ENCODE measurements at regions not wholly inside any gene's neighbourhood (a gene's known extent, or its start where the extent isn't known, plus 50 kb on each side); places are given as distances from the start of the nearest gene placed in this dataset.

GRCh38 chr3:194944526-194944925 lies 258.8 kb downstream of the FAM43A start:
- DNase-seq = no peak
- ChIA-PET POLR2A (no interaction called here), CTCF (interaction anchor here (1.1 kb wide), 1 partner anchor 12 kb away, joined by 3 read pairs; no protein-coding TSS in a partner anchor)
- Histone ChIP-seq H3K27ac (ENCODE audit: low read depth in 2 of 2, low read length in 1 of 2) (no peak overlapping the region), H4K20me1 (ENCODE audit: insufficient read depth) (no peaks in the 10 kb centered on the region), H3F3A (replicated peaks; ENCODE audit: insufficient read depth) (no peaks in the 10 kb centered on the region), H3K4me2 (no peak overlapping the region), H2AFZ (ENCODE audit: low read depth) (no peak overlapping the region), H3K4me1 (ENCODE audit: control insufficient read depth in 1 of 2, insufficient read depth in 2 of 2, low read depth in 1 of 2, low read length in 1 of 2) (peaks cover 0 to 15% of the 10 kb centered on the region in 2 experiments; a peak in 1 of 4 replicates), H3K36me3 (replicated peaks in 1 of 2; ENCODE audit: control insufficient read depth in 1 of 2, insufficient read depth in 2 of 2, low read length in 1 of 2) (no peaks in the 10 kb centered on the region), H3K9me3 (no peaks in the 10 kb centered on the region), H3K27me3 (ENCODE audit: insufficient read depth) (no peaks in the 10 kb centered on the region), H3K9me2 (no peaks in the 10 kb centered on the region), H3K4me3 (ENCODE audit: low read depth in 2 of 2, low read length in 1 of 2) (no peak overlapping the region), H3K9ac (no peak overlapping the region), H3K79me2 (ENCODE audit: insufficient read depth) (no peaks in the 10 kb centered on the region)
- 75% methylated on average over 11 of the region's 11 CpGs for WGBS (ENCODE audit: low lambda C conversion rate)
- TF ChIP-seq RAD21 (IDR thresholded peaks at IDR 0.05; ENCODE audit: low read length) (no peak), USF2 (IDR thresholded peaks at IDR 0.05; ENCODE audit: borderline replicate concordance, low read depth, low read length) (no peak), RFX5 (IDR thresholded peaks at IDR 0.05; ENCODE audit: low read length) (no peak), EZH2phosphoT487 (IDR thresholded peaks at IDR 0.05; ENCODE audit: borderline replicate concordance, low read depth) (no peak), PBX3 (IDR thresholded peaks at IDR 0.05) (no peak), FOSL2 (IDR thresholded peaks at IDR 0.05; ENCODE audit: borderline replicate concordance, low read depth) (no peak), GABPA (IDR thresholded peaks at IDR 0.05; ENCODE audit: low read depth) (no peak), CTCF (IDR thresholded peaks at IDR 0.05) (no peak), RCOR1 (IDR thresholded peaks at IDR 0.05; ENCODE audit: low read length) (no peak), YY1 (IDR thresholded peaks at IDR 0.05; ENCODE audit: low read depth) (no peak)

- no peaks in the 10 kb centered on the region for H3K79me2 ChIP-seq (ENCODE audit: insufficient read depth)
- H3K36me3 ChIP-seq (replicated peaks in 1 of 2; ENCODE audit: control insufficient read depth in 1 of 2, insufficient read depth in 2 of 2, low read length in 1 of 2) = no peaks in the 10 kb centered on the region
- H3K27ac ChIP-seq (ENCODE audit: low read depth in 2 of 2, low read length in 1 of 2) = no peak overlapping the region
- ChIA-PET CTCF (interaction anchor here (1.1 kb wide), 1 partner anchor 11 kb away, joined by 3 read pairs; no protein-coding TSS in a partner anchor), POLR2A (no interaction called here)
- TF ChIP-seq USF2 (IDR thresholded peaks at IDR 0.05; ENCODE audit: borderline replicate concordance, low read depth, low read length) (no peak), TEAD4 (IDR thresholded peaks at IDR 0.05; ENCODE audit: borderline replicate concordance, insufficient read depth) (no peak), GATA2 (CRISPR knock-in tag; IDR thresholded peaks at IDR 0.05) (no peak), SIN3A (IDR thresholded peaks at IDR 0.05; ENCODE audit: borderline replicate concordance, low read depth, low read length) (no peak), TCF12 (IDR thresholded peaks at IDR 0.05) (no peak), JUND (IDR thresholded peaks at IDR 0.05) (no peak), FOXJ3 (CRISPR knock-in tag; IDR thresholded peaks at IDR 0.05) (no peak)
- H4K20me1 ChIP-seq (ENCODE audit: insufficient read depth) = no peaks in the 10 kb centered on the region
- H3K4me2 ChIP-seq = no peak overlapping the region
- 70% methylated on average over 13 of the region's 13 CpGs for WGBS (ENCODE audit: low lambda C conversion rate)
- H3K4me1 ChIP-seq (ENCODE audit: control insufficient read depth in 1 of 2, insufficient read depth in 2 of 2, low read depth in 1 of 2, low read length in 1 of 2) = peaks cover 0 to 11% of the 10 kb centered on the region in 2 experiments; a peak in 1 of 4 replicates
- no peaks in the 10 kb centered on the region for H3F3A ChIP-seq (replicated peaks; ENCODE audit: insufficient read depth)
- no peak overlapping the region for H3K4me3 ChIP-seq (ENCODE audit: low read depth in 2 of 2, low read length in 1 of 2)
- no peaks in the 10 kb centered on the region for H3K27me3 ChIP-seq (ENCODE audit: insufficient read depth)
- no peak overlapping the region for H3K9ac ChIP-seq
- H3K9me3 ChIP-seq = no peaks in the 10 kb centered on the region
- no peak overlapping the region for H2AFZ ChIP-seq (ENCODE audit: low read depth)
- DNase-seq = no peak
- H3K9me2 ChIP-seq = no peaks in the 10 kb centered on the region
Observed at GRCh38 chr3:194945508-194945907, 259.8 kb downstream of the FAM43A start.
